Medulla oblongata (tissue), 1 donor: ENCODE measurements at regions not wholly inside any gene's neighbourhood (a gene's known extent, or its start where the extent isn't known, plus 50 kb on each side); places are given as distances from the start of the nearest gene placed in this dataset.
"Not testable (repeated sequence)": the region's sequence is repeated elsewhere in the genome, so short reads cannot be mapped to it uniquely, and the experiment has no call there.

ENCODE experiments used
- DNase-seq: peaks from one replicate; pipeline ENCODE4 v3.0.0-alpha.2; 2015; ENCODE audit errors: extremely low spot score

GRCh38 chr2:13673821-13674220 is 957.1 kb downstream of the TRIB2 start:
- not testable (repeated sequence) for DNase-seq

- no peak for DNase-seq
These were observed 956.2 kb upstream of the LRATD1 start for GRCh38 chr2:13676269-13676668.

- DNase-seq = no peak
These were observed 950.6 kb upstream of the LRATD1 start for GRCh38 chr2:13681936-13682335.

GRCh38 chr2:13682540-13683272 is 949.8 kb upstream of the LRATD1 start:
- no peak for DNase-seq

GRCh38 chr2:13686262-13686661 is 946.3 kb upstream of the LRATD1 start:
- no peak for DNase-seq

- DNase-seq = no peak
These were observed 937.8 kb upstream of the LRATD1 start for GRCh38 chr2:13694673-13695072.

- no peak for DNase-seq
These were observed 935.9 kb upstream of the LRATD1 start for GRCh38 chr2:13696601-13697000.

GRCh38 chr2:13698847-13699246 is 933.7 kb upstream of the LRATD1 start:
- no peak for DNase-seq

- DNase-seq = not testable (repeated sequence)
These were observed 932.6 kb upstream of the LRATD1 start for GRCh38 chr2:13699939-13700338.

- no peak for DNase-seq
These were observed 921.4 kb upstream of the LRATD1 start for GRCh38 chr2:13711154-13711553.

GRCh38 chr2:13714466-13714865 is 918.1 kb upstream of the LRATD1 start:
- no peak for DNase-seq

GRCh38 chr2:13725945-13726344 is 906.6 kb upstream of the LRATD1 start:
- no peak for DNase-seq

- DNase-seq = no peak
These were observed 887.2 kb upstream of the LRATD1 start for GRCh38 chr2:13745330-13745729.

- no peak for DNase-seq
These were observed 880.6 kb upstream of the LRATD1 start for GRCh38 chr2:13751955-13752354.

- no peak for DNase-seq
These were observed 874.1 kb upstream of the LRATD1 start for GRCh38 chr2:13758412-13758811.

- no peak for DNase-seq
These were observed 864.2 kb upstream of the LRATD1 start for GRCh38 chr2:13768274-13768673.

- no peak for DNase-seq
These were observed 862.2 kb upstream of the LRATD1 start for GRCh38 chr2:13770279-13770678.

GRCh38 chr2:13779996-13780395 is 852.5 kb upstream of the LRATD1 start:
- DNase-seq = no peak

- no peak for DNase-seq
These were observed 841.4 kb upstream of the LRATD1 start for GRCh38 chr2:13791019-13791547.

GRCh38 chr2:13806539-13806938 is 826.0 kb upstream of the LRATD1 start:
- no peak for DNase-seq

GRCh38 chr2:13813236-13813635 is 819.3 kb upstream of the LRATD1 start:
- DNase-seq = no peak

GRCh38 chr2:13818002-13818401 is 814.5 kb upstream of the LRATD1 start:
- DNase-seq = no peak

- DNase-seq = no peak
These were observed 812.6 kb upstream of the LRATD1 start for GRCh38 chr2:13819896-13820295.
